IMR-90 (cell line): ENCODE measurements at regions not wholly inside any gene's neighbourhood (a gene's known extent, or its start where the extent isn't known, plus 50 kb on each side); places are given as distances from the start of the nearest gene placed in this dataset.

ENCODE experiments used
- CTCF ChIP-seq: conservative IDR thresholded peaks from 2 replicates; pipeline ENCODE4 v1.5.1; 2012; ENCODE audit warnings: mild to moderate bottlenecking, low read depth, low read length, improper control_type of control experiment
- NFE2L2 ChIP-seq: fragments of 150-350 bp; IDR thresholded peaks from 2 replicates; pipeline ENCODE4 v1.6.1; 2016; ENCODE audit warnings: low read depth, mild to moderate bottlenecking, low read length
- POLR2A ChIP-seq: IDR thresholded peaks from 2 replicates; pipeline ENCODE4 v1.6.1; 2012; ENCODE audit warnings: mild to moderate bottlenecking, low read depth, low read length
- RAD21 ChIP-seq: IDR thresholded peaks from 2 replicates; pipeline ENCODE4 v1.6.1; 2012; ENCODE audit warnings: low read length, improper control_type of control experiment
- SMC3 ChIP-seq: fragments of 150-350 bp; IDR thresholded peaks from 2 replicates; pipeline ENCODE4 v1.6.1; 2016; ENCODE audit warnings: low read depth, mild to moderate bottlenecking, antibody characterized with exemption, low read length, moderate library complexity

GRCh38 chr2:146734042-146734820 lies 1110.6 kb upstream of the ACVR2A start:
- peak; percentile 46 for TF ChIP-seq CTCF
- no peak for TF ChIP-seq POLR2A
- TF ChIP-seq SMC3: peak; percentile 38; the same call in 1 of the 2 replicates
- peak; percentile 51 for TF ChIP-seq RAD21
- no peak for TF ChIP-seq NFE2L2
